SK-N-SH (cell line): ENCODE measurements at regions not wholly inside any gene's neighbourhood (a gene's known extent, or its start where the extent isn't known, plus 50 kb on each side); places are given as distances from the start of the nearest gene placed in this dataset.

Source experiments
- CTCF ChIA-PET: fragments of 300-600, 350-600 bp; formaldehyde crosslinking; extraction: SDS; loops from one replicate; lab custom pipeline; 2021; lab: Yijun Ruan, JAX
- POLR2A ChIA-PET: fragments of 350-600 bp; sonication (Branson Sonifier 250); formaldehyde crosslinking; extraction: SDS; loops from one replicate; lab custom pipeline; 2020; ENCODE audit warnings: antibody characterized with exemption, inconsistent platforms; lab: Yijun Ruan, JAX
- DNase-seq: peaks from one replicate; pipeline ENCODE4 v3.0.0; 2012
- H2AFZ ChIP-seq: fragments of 200-600 bp; sonication (generic); 2 replicates; pipeline ENCODE4 v1.8.1; 2016; ENCODE audit warnings: antibody characterized with exemption, mild to moderate bottlenecking, low read depth
- H3F3A ChIP-seq: fragments of 200-600 bp; sonication (generic); replicated peaks from 2 replicates; pipeline ENCODE3; 2016; ENCODE audit warnings: antibody characterized with exemption, mild to moderate bottlenecking; ENCODE audit not compliant: insufficient read depth
- H3K27ac ChIP-seq, 2 experiments: fragments of 200-500 bp in 1 of 2; fragments of 200-600 bp in 1 of 2; sonication (Bioruptor generic) in 1 of 2; sonication (generic), shearing (Covaris generic) in 1 of 2; 2 replicates each; pipeline versions ENCODE4 v1.5.1 to v1.6.1; 2014 to 2016; ENCODE audit warnings: low read depth in 2 of 2, inconsistent platforms in 1 of 2, low read length in 1 of 2, mild to moderate bottlenecking in 1 of 2, mixed read lengths in 1 of 2
- H3K27me3 ChIP-seq: fragments of 200-600 bp; sonication (generic), shearing (Covaris generic); 2 replicates; pipeline ENCODE4 v1.6.1; 2016; ENCODE audit warnings: mixed run types; ENCODE audit not compliant: insufficient read depth
- H3K36me3 ChIP-seq, 2 experiments: fragments of 200-500 bp in 1 of 2; fragments of 200-600 bp in 1 of 2; sonication (Bioruptor generic) in 1 of 2; sonication (generic) in 1 of 2; replicated peaks in 1 of 2; 2 replicates each; pipeline versions ENCODE3 to v1.5.1; 2014 to 2016; ENCODE audit warnings: low read length in 1 of 2, mild to moderate bottlenecking in 1 of 2; ENCODE audit not compliant: insufficient read depth in 2 of 2, control insufficient read depth in 1 of 2
- H3K4me1 ChIP-seq, 2 experiments: fragments of 200-500 bp in 1 of 2; fragments of 200-600 bp in 1 of 2; sonication (Bioruptor generic) in 1 of 2; sonication (generic), shearing (Covaris generic) in 1 of 2; 2 replicates each; pipeline versions ENCODE4 v1.5.1 to v1.6.1; 2014 to 2016; ENCODE audit warnings: low read depth in 1 of 2, low read length in 1 of 2, mixed run types in 1 of 2; ENCODE audit not compliant: insufficient read depth in 2 of 2, control insufficient read depth in 1 of 2
- H3K4me2 ChIP-seq: fragments of 200-600 bp; sonication (generic), shearing (Covaris generic); 2 replicates; pipeline ENCODE4 v1.6.1; 2017; ENCODE audit warnings: mixed run types
- H3K4me3 ChIP-seq, 2 experiments: fragments of 200-500 bp in 1 of 2; fragments of 200-600 bp in 1 of 2; sonication (Bioruptor generic) in 1 of 2; sonication (generic), shearing (Covaris generic) in 1 of 2; 2 replicates each; pipeline versions ENCODE4 v1.5.1 to v1.8.1; 2014 to 2016; ENCODE audit warnings: low read depth in 2 of 2, inconsistent platforms in 1 of 2, low read length in 1 of 2, mild to moderate bottlenecking in 1 of 2, mixed read lengths in 1 of 2, moderate library complexity in 1 of 2
- H3K79me2 ChIP-seq: fragments of 200-600 bp; sonication (generic); 2 replicates; pipeline ENCODE4 v1.8.1; 2017; ENCODE audit warnings: mild to moderate bottlenecking; ENCODE audit not compliant: insufficient read depth
- H3K9ac ChIP-seq: fragments of 200-600 bp; sonication (generic); 2 replicates; pipeline ENCODE4 v1.6.1; 2017; ENCODE audit warnings: mixed run types
- H3K9me2 ChIP-seq: fragments of 200-600 bp; sonication (generic); 2 replicates; pipeline ENCODE4 v1.6.1; 2017; ENCODE audit warnings: mixed run types
- H3K9me3 ChIP-seq: fragments of 200-600 bp; sonication (generic); 2 replicates; pipeline ENCODE4 v1.6.1; 2017; ENCODE audit warnings: mixed run types, mild to moderate bottlenecking, moderate library complexity
- H4K20me1 ChIP-seq: fragments of 200-600 bp; sonication (generic); 2 replicates; pipeline ENCODE4 v1.6.1; 2017; ENCODE audit warnings: mild to moderate bottlenecking, mixed run types; ENCODE audit not compliant: insufficient read depth
- CHD2 ChIP-seq: fragments of 150-350 bp; IDR thresholded peaks from 2 replicates; pipeline ENCODE4 v1.6.1; 2018; ENCODE audit warnings: low read length; ENCODE audit not compliant: partially characterized antibody
- CTCF ChIP-seq: fragments of 200-600 bp; sonication (generic); IDR thresholded peaks from 2 replicates; pipeline ENCODE4 v1.6.1; 2017; ENCODE audit warnings: antibody characterized with exemption, mild to moderate bottlenecking, moderate library complexity
- FOXM1 ChIP-seq: IDR thresholded peaks from 2 replicates; pipeline ENCODE4 v1.4.0; 2012; ENCODE audit warnings: low read depth, mild to moderate bottlenecking
- GABPA ChIP-seq: IDR thresholded peaks from 2 replicates; pipeline ENCODE4 v1.4.0; 2012; ENCODE audit warnings: low read depth, mild to moderate bottlenecking
- JUND ChIP-seq: IDR thresholded peaks from 2 replicates; pipeline ENCODE4 v1.4.0; 2012
- MAX ChIP-seq: IDR thresholded peaks from 2 replicates; pipeline ENCODE4 v1.4.0; 2012; ENCODE audit warnings: low read depth
- SIN3A ChIP-seq: IDR thresholded peaks from 2 replicates; pipeline ENCODE4 v1.6.1; 2012; ENCODE audit warnings: low read depth, mild to moderate bottlenecking, low read length, moderate library complexity, borderline replicate concordance
- TAF1 ChIP-seq: IDR thresholded peaks from 2 replicates; pipeline ENCODE4 v1.6.1; 2012; ENCODE audit warnings: low read depth, mild to moderate bottlenecking, low read length, moderate library complexity, borderline replicate concordance
- USF1 ChIP-seq: IDR thresholded peaks from 2 replicates; pipeline ENCODE4 v1.4.0; 2012; ENCODE audit warnings: low read depth, borderline replicate concordance
- YY1 ChIP-seq: IDR thresholded peaks from 2 replicates; pipeline ENCODE4 v1.4.0; 2012; ENCODE audit warnings: low read depth, mild to moderate bottlenecking
- WGBS: methylation state at CpG from one replicate; pipeline ENCODE4 v1.1.6; 2017; ENCODE audit warnings: low lambda C conversion rate; 5-methylcytosine and 5-hydroxymethylcytosine counted together

GRCh38 chr2:176599796-176600485, 330.7 kb downstream of the MTX2 start:
- H3F3A ChIP-seq = no peaks in the 10 kb centered on the region
- 81% methylated on average over 10 of the region's 10 CpGs for WGBS
- H3K9me3 ChIP-seq = no peaks in the 10 kb centered on the region
- H4K20me1 ChIP-seq = no peaks in the 10 kb centered on the region
- H3K4me1 ChIP-seq = no peaks in the 10 kb centered on the region; a peak in 1 of 4 replicates
- H3K27ac ChIP-seq = no peak overlapping the region
- H3K9ac ChIP-seq = no peak overlapping the region
- no peak overlapping the region for H3K4me3 ChIP-seq
- CTCF ChIA-PET = interaction anchor here (0.9 to 1.0 kb wide), 2 partner anchors 9 to 46 kb away, joined by 3 read pairs; no protein-coding TSS in a partner anchor
- H3K79me2 ChIP-seq = no peaks in the 10 kb centered on the region
- TF ChIP-seq CHD2 (no peak), FOXM1 (no peak), TAF1 (no peak)
- TF ChIP-seq, all 33 proteins: peak for 0
- no peaks in the 10 kb centered on the region for H3K36me3 ChIP-seq
- no peak overlapping the region for H2AFZ ChIP-seq
- no peak overlapping the region for H3K4me2 ChIP-seq
- H3K27me3 ChIP-seq = no peaks in the 10 kb centered on the region
- no peaks in the 10 kb centered on the region for H3K9me2 ChIP-seq
- POLR2A ChIA-PET = no interaction called here
- no peak for DNase-seq

GRCh38 chr2:176601066-176601465, 331.8 kb downstream of the MTX2 start:
- ChIA-PET POLR2A (no interaction called here), CTCF (interaction anchor here (1.0 kb wide), 1 partner anchor 47 kb away, joined by 3 read pairs; no protein-coding TSS in a partner anchor)
- WGBS = 80% methylated on average over 2 of the region's 2 CpGs
- Histone ChIP-seq H3K27me3 (no peaks in the 10 kb centered on the region), H4K20me1 (no peaks in the 10 kb centered on the region), H3K79me2 (no peaks in the 10 kb centered on the region), H3K4me3 (no peak overlapping the region), H3K4me2 (no peak overlapping the region), H3F3A (no peaks in the 10 kb centered on the region), H3K36me3 (no peaks in the 10 kb centered on the region), H3K9ac (no peak overlapping the region), H3K9me3 (no peaks in the 10 kb centered on the region), H3K27ac (no peak overlapping the region), H3K4me1 (no peaks in the 10 kb centered on the region; a peak in 1 of 4 replicates), H2AFZ (no peak overlapping the region), H3K9me2 (no peaks in the 10 kb centered on the region)
- no peak for TF ChIP-seq MAX
- no peak for TF ChIP-seq USF1
- TF ChIP-seq JUND = no peak
- no peak for TF ChIP-seq YY1
- no peak for TF ChIP-seq SIN3A
- no peak for TF ChIP-seq CTCF
- no peak for TF ChIP-seq GABPA
- no peak for DNase-seq
